ENCODE measurements at regions not wholly inside any gene's neighbourhood (a gene's known extent, or its start where the extent isn't known, plus 50 kb on each side); places are given as distances from the start of the nearest gene placed in this dataset.

- Histone ChIP-seq H2AFZ (ENCODE audit: low read length) (no peak overlapping the region), H3K4me1 (ENCODE audit: low read length) (peaks cover 16% of the 10 kb centered on the region), H4K20me1 (ENCODE audit: insufficient read depth, low read depth, low read length) (no peaks in the 10 kb centered on the region), H3K9ac (ENCODE audit: low read length) (no peak overlapping the region), H3K27me3 (ENCODE audit: low read length) (no peaks in the 10 kb centered on the region), H3K27ac (ENCODE audit: low read length) (no peak overlapping the region), H3K4me2 (ENCODE audit: low read depth, low read length, poor library complexity, severe bottlenecking) (no peak overlapping the region), H3K4me3 (ENCODE audit: low read length) (no peak overlapping the region), H3K9me2 (replicated peaks; ENCODE audit: insufficient read depth, low read length) (no peaks in the 10 kb centered on the region), H3K79me2 (ENCODE audit: low read length) (no peaks in the 10 kb centered on the region), H3K9me3 (ENCODE audit: low read length) (no peaks in the 10 kb centered on the region), H3K36me3 (ENCODE audit: insufficient read depth, low read length) (no peaks in the 10 kb centered on the region)
- no peak for DNase-seq
Observed at GRCh38 chr9:20253635-20254034, 368.7 kb downstream of the MLLT3 start.

GRCh38 chr9:20252778-20253177 lies 369.5 kb downstream of the MLLT3 start:
- Histone ChIP-seq H4K20me1 (ENCODE audit: insufficient read depth, low read depth, low read length) (no peaks in the 10 kb centered on the region), H3K4me3 (ENCODE audit: low read length) (no peak overlapping the region), H2AFZ (ENCODE audit: low read length) (no peak overlapping the region), H3K9ac (ENCODE audit: low read length) (no peak overlapping the region), H3K36me3 (ENCODE audit: insufficient read depth, low read length) (no peaks in the 10 kb centered on the region), H3K4me2 (ENCODE audit: low read depth, low read length, poor library complexity, severe bottlenecking) (no peak overlapping the region), H3K9me3 (ENCODE audit: low read length) (no peaks in the 10 kb centered on the region; the same call in 1 of the 2 replicates), H3K4me1 (ENCODE audit: low read length) (peaks cover 16% of the 10 kb centered on the region), H3K27ac (ENCODE audit: low read length) (no peak overlapping the region), H3K9me2 (replicated peaks; ENCODE audit: insufficient read depth, low read length) (no peaks in the 10 kb centered on the region), H3K79me2 (ENCODE audit: low read length) (no peaks in the 10 kb centered on the region), H3K27me3 (ENCODE audit: low read length) (no peaks in the 10 kb centered on the region)
- no peak for DNase-seq

GRCh38 chr9:20250791-20251190 lies 371.5 kb downstream of the MLLT3 start:
- Histone ChIP-seq H3K4me2 (ENCODE audit: low read depth, low read length, poor library complexity, severe bottlenecking) (no peak overlapping the region), H3K4me3 (ENCODE audit: low read length) (no peak overlapping the region), H3K9me3 (ENCODE audit: low read length) (no peaks in the 10 kb centered on the region; the same call in 1 of the 2 replicates), H4K20me1 (ENCODE audit: insufficient read depth, low read depth, low read length) (no peaks in the 10 kb centered on the region), H3K4me1 (ENCODE audit: low read length) (peaks cover 8% of the 10 kb centered on the region), H3K79me2 (ENCODE audit: low read length) (no peaks in the 10 kb centered on the region), H3K27me3 (ENCODE audit: low read length) (no peaks in the 10 kb centered on the region), H3K27ac (ENCODE audit: low read length) (no peak overlapping the region), H3K9ac (ENCODE audit: low read length) (no peak overlapping the region), H2AFZ (ENCODE audit: low read length) (no peak overlapping the region), H3K36me3 (ENCODE audit: insufficient read depth, low read length) (no peaks in the 10 kb centered on the region), H3K9me2 (replicated peaks; ENCODE audit: insufficient read depth, low read length) (no peaks in the 10 kb centered on the region)
- DNase-seq: no peak

GRCh38 chr9:20244271-20244670 lies 378.0 kb downstream of the MLLT3 start:
- peak overlapping the region; percentile 98 for H3K27ac ChIP-seq (ENCODE audit: low read length)
- no peaks in the 10 kb centered on the region; the same call in 1 of the 2 replicates for H3K9me3 ChIP-seq (ENCODE audit: low read length)
- H3K4me3 ChIP-seq (ENCODE audit: low read length): peak overlapping the region; percentile 50; the same call in 1 of the 2 replicates
- no peaks in the 10 kb centered on the region for H3K27me3 ChIP-seq (ENCODE audit: low read length)
- no peaks in the 10 kb centered on the region for H4K20me1 ChIP-seq (ENCODE audit: insufficient read depth, low read depth, low read length)
- H3K9ac ChIP-seq (ENCODE audit: low read length): peak overlapping the region; percentile 50
- peak overlapping the region; percentile 89 for H3K4me2 ChIP-seq (ENCODE audit: low read depth, low read length, poor library complexity, severe bottlenecking)
- no peak for DNase-seq
- no peaks in the 10 kb centered on the region for H3K36me3 ChIP-seq (ENCODE audit: insufficient read depth, low read length)
- no peak overlapping the region for H2AFZ ChIP-seq (ENCODE audit: low read length)
- H3K79me2 ChIP-seq (ENCODE audit: low read length): no peaks in the 10 kb centered on the region
- H3K9me2 ChIP-seq (replicated peaks; ENCODE audit: insufficient read depth, low read length): no peaks in the 10 kb centered on the region
- H3K4me1 ChIP-seq (ENCODE audit: low read length): peaks cover 60% of the 10 kb centered on the region

GRCh38 chr9:20243841-20244240 lies 378.5 kb downstream of the MLLT3 start:
- H3K4me1 ChIP-seq (ENCODE audit: low read length): peaks cover 62% of the 10 kb centered on the region

GRCh38 chr9:20242510-20243189 lies 379.6 kb downstream of the MLLT3 start:
- Histone ChIP-seq H3K4me3 (ENCODE audit: low read length) (peak overlapping the region; percentile 62), H4K20me1 (ENCODE audit: insufficient read depth, low read depth, low read length) (no peaks in the 10 kb centered on the region), H3K27me3 (ENCODE audit: low read length) (no peaks in the 10 kb centered on the region), H3K4me2 (ENCODE audit: low read depth, low read length, poor library complexity, severe bottlenecking) (peak overlapping the region; percentile 89), H3K9ac (ENCODE audit: low read length) (peak overlapping the region; percentile 61), H3K79me2 (ENCODE audit: low read length) (no peaks in the 10 kb centered on the region), H3K36me3 (ENCODE audit: insufficient read depth, low read length) (no peaks in the 10 kb centered on the region), H3K9me2 (replicated peaks; ENCODE audit: insufficient read depth, low read length) (no peaks in the 10 kb centered on the region), H3K4me1 (ENCODE audit: low read length) (peaks cover 71% of the 10 kb centered on the region), H3K27ac (ENCODE audit: low read length) (peak overlapping the region; percentile 98), H3K9me3 (ENCODE audit: low read length) (no peaks in the 10 kb centered on the region), H2AFZ (ENCODE audit: low read length) (no peak overlapping the region)
- DNase-seq: peak; percentile 97

More at GRCh38 chr9:20243841-20244240, 378.5 kb downstream of the MLLT3 start:
- peak; percentile 81 for DNase-seq
- H3K79me2 ChIP-seq (ENCODE audit: low read length): no peaks in the 10 kb centered on the region
- peak overlapping the region; percentile 50 for H3K9ac ChIP-seq (ENCODE audit: low read length)
- peak overlapping the region; percentile 89 for H3K4me2 ChIP-seq (ENCODE audit: low read depth, low read length, poor library complexity, severe bottlenecking)
- no peaks in the 10 kb centered on the region for H4K20me1 ChIP-seq (ENCODE audit: insufficient read depth, low read depth, low read length)
- no peaks in the 10 kb centered on the region for H3K9me2 ChIP-seq (replicated peaks; ENCODE audit: insufficient read depth, low read length)
- peak overlapping the region; percentile 98 for H3K27ac ChIP-seq (ENCODE audit: low read length)
- H3K36me3 ChIP-seq (ENCODE audit: insufficient read depth, low read length): no peaks in the 10 kb centered on the region
- no peaks in the 10 kb centered on the region for H3K27me3 ChIP-seq (ENCODE audit: low read length)
- H3K9me3 ChIP-seq (ENCODE audit: low read length): no peaks in the 10 kb centered on the region; the same call in 1 of the 2 replicates
- peak overlapping the region; percentile 25; the same call in 1 of the 2 replicates for H2AFZ ChIP-seq (ENCODE audit: low read length)
- peak overlapping the region; percentile 50 for H3K4me3 ChIP-seq (ENCODE audit: low read length)

- Histone ChIP-seq H3K9ac (ENCODE audit: low read length) (no peak overlapping the region), H3K4me1 (ENCODE audit: low read length) (peaks cover 71% of the 10 kb centered on the region), H3K27me3 (ENCODE audit: low read length) (no peaks in the 10 kb centered on the region), H3K27ac (ENCODE audit: low read length) (no peak overlapping the region), H3K9me3 (ENCODE audit: low read length) (no peaks in the 10 kb centered on the region), H3K9me2 (replicated peaks; ENCODE audit: insufficient read depth, low read length) (no peaks in the 10 kb centered on the region), H2AFZ (ENCODE audit: low read length) (no peak overlapping the region), H3K4me3 (ENCODE audit: low read length) (no peak overlapping the region), H3K4me2 (ENCODE audit: low read depth, low read length, poor library complexity, severe bottlenecking) (no peak overlapping the region), H4K20me1 (ENCODE audit: insufficient read depth, low read depth, low read length) (no peaks in the 10 kb centered on the region), H3K79me2 (ENCODE audit: low read length) (no peaks in the 10 kb centered on the region), H3K36me3 (ENCODE audit: insufficient read depth, low read length) (no peaks in the 10 kb centered on the region)
- no peak for DNase-seq
Observed at GRCh38 chr9:20240498-20240897, 381.8 kb downstream of the MLLT3 start.

- no peak overlapping the region for H3K4me3 ChIP-seq (ENCODE audit: low read length)
- H2AFZ ChIP-seq (ENCODE audit: low read length): no peak overlapping the region
- no peaks in the 10 kb centered on the region for H3K79me2 ChIP-seq (ENCODE audit: low read length)
- no peak overlapping the region for H3K4me2 ChIP-seq (ENCODE audit: low read depth, low read length, poor library complexity, severe bottlenecking)
- H3K9ac ChIP-seq (ENCODE audit: low read length): no peak overlapping the region
- H3K9me2 ChIP-seq (replicated peaks; ENCODE audit: insufficient read depth, low read length): no peaks in the 10 kb centered on the region
- no peaks in the 10 kb centered on the region for H3K27me3 ChIP-seq (ENCODE audit: low read length)
- peaks cover 55% of the 10 kb centered on the region for H3K4me1 ChIP-seq (ENCODE audit: low read length)
- no peaks in the 10 kb centered on the region for H3K9me3 ChIP-seq (ENCODE audit: low read length)
- no peak overlapping the region for H3K27ac ChIP-seq (ENCODE audit: low read length)
- no peak for DNase-seq
- H4K20me1 ChIP-seq (ENCODE audit: insufficient read depth, low read depth, low read length): no peaks in the 10 kb centered on the region
- H3K36me3 ChIP-seq (ENCODE audit: insufficient read depth, low read length): no peaks in the 10 kb centered on the region
Observed at GRCh38 chr9:20238921-20239320, 383.4 kb downstream of the MLLT3 start.
